Fibroblast of mammary gland (primary cell): ENCODE measurements at regions not wholly inside any gene's neighbourhood (a gene's known extent, or its start where the extent isn't known, plus 50 kb on each side); places are given as distances from the start of the nearest gene placed in this dataset.

ENCODE experiments used
- DNase-seq: peaks from one replicate; pipeline ENCODE4 v3.0.0-alpha.2; 2010; ENCODE audit warnings: low read depth
- H3K4me3 ChIP-seq: 2 replicates; pipeline ENCODE4 v1.5.1; 2011; ENCODE audit warnings: low read depth, mild to moderate bottlenecking, low read length, moderate library complexity; ENCODE audit not compliant: control insufficient read depth
- TF ChIP-seq, protein P1 (sequence below): conservative IDR thresholded peaks from 2 replicates; pipeline ENCODE4 v1.5.1; 2011; ENCODE audit warnings: low read depth, low read length, inconsistent platforms; ENCODE audit not compliant: control insufficient read depth, insufficient read depth

GRCh38 chr6:169020821-169021220, 232.8 kb downstream of the THBS2 start:
- H3K4me3 ChIP-seq = no peak overlapping the region
- TF ChIP-seq, protein P1, sequence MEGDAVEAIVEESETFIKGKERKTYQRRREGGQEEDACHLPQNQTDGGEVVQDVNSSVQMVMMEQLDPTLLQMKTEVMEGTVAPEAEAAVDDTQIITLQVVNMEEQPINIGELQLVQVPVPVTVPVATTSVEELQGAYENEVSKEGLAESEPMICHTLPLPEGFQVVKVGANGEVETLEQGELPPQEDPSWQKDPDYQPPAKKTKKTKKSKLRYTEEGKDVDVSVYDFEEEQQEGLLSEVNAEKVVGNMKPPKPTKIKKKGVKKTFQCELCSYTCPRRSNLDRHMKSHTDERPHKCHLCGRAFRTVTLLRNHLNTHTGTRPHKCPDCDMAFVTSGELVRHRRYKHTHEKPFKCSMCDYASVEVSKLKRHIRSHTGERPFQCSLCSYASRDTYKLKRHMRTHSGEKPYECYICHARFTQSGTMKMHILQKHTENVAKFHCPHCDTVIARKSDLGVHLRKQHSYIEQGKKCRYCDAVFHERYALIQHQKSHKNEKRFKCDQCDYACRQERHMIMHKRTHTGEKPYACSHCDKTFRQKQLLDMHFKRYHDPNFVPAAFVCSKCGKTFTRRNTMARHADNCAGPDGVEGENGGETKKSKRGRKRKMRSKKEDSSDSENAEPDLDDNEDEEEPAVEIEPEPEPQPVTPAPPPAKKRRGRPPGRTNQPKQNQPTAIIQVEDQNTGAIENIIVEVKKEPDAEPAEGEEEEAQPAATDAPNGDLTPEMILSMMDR = no peak
- DNase-seq = no peak

- TF ChIP-seq, protein P1 = peak; percentile 38
- H3K4me3 ChIP-seq = no peak overlapping the region
- DNase-seq = peak; percentile 57
These were observed 233.7 kb downstream of the THBS2 start for GRCh38 chr6:169019727-169020491.

- TF ChIP-seq, protein P1 = no peak
- DNase-seq = no peak
These were observed 234.5 kb downstream of the THBS2 start for GRCh38 chr6:169019111-169019510.

GRCh38 chr6:169016758-169017157, 236.9 kb downstream of the THBS2 start:
- TF ChIP-seq, protein P1 = no peak
- H3K4me3 ChIP-seq = no peak overlapping the region
- DNase-seq = no peak

More at GRCh38 chr6:169019111-169019510, 234.5 kb downstream of the THBS2 start:
- H3K4me3 ChIP-seq = no peak overlapping the region

- DNase-seq = no peak
- no peak overlapping the region for H3K4me3 ChIP-seq
- TF ChIP-seq, protein P1 = no peak
These were observed 239.1 kb downstream of the THBS2 start for GRCh38 chr6:169014211-169015197.

DNA sequence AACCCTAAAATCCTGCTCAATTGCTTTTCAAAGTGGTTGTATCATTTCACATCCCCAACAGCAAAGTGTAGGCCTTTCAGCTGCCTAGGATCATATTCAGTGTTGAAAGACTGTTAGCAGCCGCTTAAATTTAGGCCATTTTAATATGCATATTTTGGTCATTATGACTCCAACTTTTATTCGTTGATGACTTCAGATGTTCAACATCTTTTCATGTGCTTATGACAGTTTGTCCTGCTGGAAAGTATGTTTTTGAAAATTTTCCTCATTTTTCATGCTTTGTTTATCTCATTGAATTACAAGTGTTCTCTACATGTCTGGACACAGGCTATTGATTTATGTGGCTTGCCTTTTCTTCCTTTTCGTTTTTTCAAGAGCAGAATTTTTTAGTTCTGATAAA, 244.0 kb downstream of the THBS2 start:
- H3K4me3 ChIP-seq = no peak overlapping the region
- TF ChIP-seq, protein P1 = no peak
- DNase-seq = no peak
